Esophagus muscularis mucosa (tissue), 4 donors: ENCODE measurements at regions not wholly inside any gene's neighbourhood (a gene's known extent, or its start where the extent isn't known, plus 50 kb on each side); places are given as distances from the start of the nearest gene placed in this dataset.

Experiments used
- DNase-seq: peaks from one replicate; pipeline ENCODE4 v3.0.0-alpha.2; 2017; ENCODE audit errors: extremely low spot score
- H3K27ac ChIP-seq, 4 donors: fragments of 200-600 bp; sonication (generic); replicated peaks in 1 of 4; 1 replicate in 3 of 4; 2 replicates in 1 of 4; pipeline ENCODE4 v1.5.1; 2016 to 2019; ENCODE audit warnings: mild to moderate bottlenecking in 1 of 4
- H3K27me3 ChIP-seq, 4 donors: fragments of 200-600 bp; sonication (generic); one replicate each; pipeline versions ENCODE4 v1.5.1 to v1.6.0; 2016 to 2019
- H3K36me3 ChIP-seq, 4 donors: fragments of 200-600 bp; sonication (generic); one replicate each; pipeline ENCODE4 v1.5.1; 2016 to 2019
- H3K4me1 ChIP-seq, 4 donors: fragments of 200-600 bp; sonication (generic); one replicate each; pipeline ENCODE4 v1.5.1; 2016 to 2019
- H3K4me3 ChIP-seq, 4 donors: fragments of 200-600 bp; sonication (generic); 1 replicate in 2 of 4; 2 replicates in 2 of 4; pipeline ENCODE4 v1.5.1; 2016 to 2019; ENCODE audit warnings: mild to moderate bottlenecking in 4 of 4, moderate library complexity in 1 of 4
- H3K9me3 ChIP-seq, 4 donors: fragments of 200-600 bp; sonication (generic); 1 replicate in 3 of 4; 2 replicates in 1 of 4; pipeline ENCODE4 v1.5.1; 2016 to 2019
- CTCF ChIP-seq, 3 experiments: fragments of 200-600 bp in 2 of 3; fragments of 450-650 bp in 1 of 3; sonication (generic) in 2 of 3; IDR thresholded peaks; one replicate each; pipeline ENCODE4 v1.5.1; 2017 to 2019; ENCODE audit warnings: antibody characterized with exemption in 3 of 3, mild to moderate bottlenecking in 2 of 3, moderate library complexity in 1 of 3
- EP300 ChIP-seq: sonication (generic); formaldehyde crosslinking; IDR thresholded peaks from one replicate; pipeline ENCODE4 v1.6.1; 2017; ENCODE audit warnings: antibody characterized with exemption
- POLR2A ChIP-seq: fragments of 450-650 bp; IDR thresholded peaks from one replicate; pipeline ENCODE4 v1.6.1; 2017; ENCODE audit warnings: antibody characterized with exemption, moderate library complexity, mild to moderate bottlenecking, low read depth
- POLR2AphosphoS5 ChIP-seq, 2 donors: sonication (generic); formaldehyde crosslinking; IDR thresholded peaks; one replicate each; pipeline ENCODE4 v1.6.1; 2017; ENCODE audit warnings: antibody characterized with exemption in 2 of 2
- WGBS: methylation state at CpG from one replicate; pipeline ENCODE4 v1.1.5; 2018; 5-methylcytosine and 5-hydroxymethylcytosine counted together
- intact Hi-C: fragments of 100-400 bp; cut with DNase I; formaldehyde crosslinking; loops from one replicate; pipeline ENCODE4 v1.15.1; 2023

GRCh38 chr6:25010902-25011625, 75.3 kb upstream of the RIPOR2 start:
- TF ChIP-seq POLR2AphosphoS5 (IDR thresholded peaks at IDR 0.05) (no peak), EP300 (no peak), POLR2A (no peak)
- Histone ChIP-seq H3K27ac (no peak overlapping the region), H3K27me3 (no peaks in the 10 kb centered on the region), H3K36me3 (no peaks in the 10 kb centered on the region), H3K4me1 (peaks cover 9 to 32% (median 22%) of the 10 kb centered on the region in 4 donors), H3K4me3 (no peak overlapping the region), H3K9me3 (no peaks in the 10 kb centered on the region)
- intact Hi-C loops: no loop called here
- DNase-seq: no peak
- 88% methylated on average over 3 of the region's 3 CpGs for WGBS

- Histone ChIP-seq H3K4me3 (no peak overlapping the region), H3K9me3 (no peaks in the 10 kb centered on the region), H3K27ac (no peak overlapping the region), H3K4me1 (peaks cover 3 to 25% (median 18%) of the 10 kb centered on the region in 4 donors), H3K36me3 (no peaks in the 10 kb centered on the region), H3K27me3 (no peaks in the 10 kb centered on the region)
- intact Hi-C loops: no loop called here
- 59% methylated on average over 2 of the region's 2 CpGs for WGBS
- TF ChIP-seq POLR2A: no peak
- no peak for TF ChIP-seq POLR2AphosphoS5 (IDR thresholded peaks at IDR 0.05)
- TF ChIP-seq CTCF (IDR thresholded peaks at IDR 0.05): no peak
- TF ChIP-seq EP300: no peak
- no peak for DNase-seq
These were observed 76.9 kb upstream of the RIPOR2 start for GRCh38 chr6:25012657-25013056.

DNA sequence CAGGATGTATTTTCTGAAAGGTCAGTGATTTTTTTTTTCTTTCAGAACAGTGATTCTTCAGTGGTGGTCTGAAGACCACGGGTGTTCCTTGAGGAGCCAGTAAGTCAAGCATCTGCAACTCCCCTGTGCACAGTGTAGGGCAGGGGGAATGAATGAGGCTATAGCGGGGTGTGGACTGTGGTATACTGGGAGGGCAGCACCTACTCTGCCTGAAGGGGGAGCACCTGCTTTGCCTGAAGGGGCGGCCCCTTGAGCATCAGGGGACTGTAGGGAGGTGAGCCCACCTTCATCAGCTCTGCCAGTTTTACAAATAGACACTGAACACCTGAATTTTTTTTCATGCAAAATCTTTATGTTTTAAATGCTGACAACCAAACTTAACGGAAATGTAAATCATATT, 77.5 kb upstream of the RIPOR2 start:
- no peaks in the 10 kb centered on the region for H3K36me3 ChIP-seq
- 80% methylated on average over 3 of the region's 4 CpGs for WGBS
- no peak overlapping the region for H3K27ac ChIP-seq
- no peak for TF ChIP-seq POLR2A
- no peak for TF ChIP-seq CTCF (IDR thresholded peaks at IDR 0.05)
- TF ChIP-seq POLR2AphosphoS5 (IDR thresholded peaks at IDR 0.05): no peak
- no peak for TF ChIP-seq EP300
- H3K9me3 ChIP-seq: no peaks in the 10 kb centered on the region
- peaks cover 3 to 25% (median 18%) of the 10 kb centered on the region in 4 donors for H3K4me1 ChIP-seq
- intact Hi-C loops: no loop called here
- H3K4me3 ChIP-seq: no peak overlapping the region
- no peak for DNase-seq
- no peaks in the 10 kb centered on the region for H3K27me3 ChIP-seq

DNA sequence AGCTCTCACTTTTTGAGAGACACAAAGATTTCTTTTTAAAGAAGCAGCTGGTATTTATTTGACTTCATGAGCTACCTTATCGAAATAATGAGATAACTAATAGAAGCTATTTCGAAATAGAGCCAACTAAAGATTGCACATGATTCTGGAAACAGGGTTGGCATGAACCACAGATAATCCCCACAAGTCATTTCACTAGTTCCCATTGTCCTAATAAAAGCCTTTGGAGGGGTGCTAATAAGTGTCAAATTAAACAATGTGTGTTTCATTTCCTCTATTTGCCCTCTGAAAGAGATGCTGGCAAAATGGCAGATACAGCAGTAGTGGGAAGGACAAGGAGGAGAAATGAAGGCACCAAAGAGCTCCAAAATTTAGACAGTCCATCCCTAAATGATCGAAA, 78.6 kb upstream of the RIPOR2 start:
- intact Hi-C loops: no loop called here
- H3K36me3 ChIP-seq: no peaks in the 10 kb centered on the region
- 90% methylated on average over 3 of the region's 3 CpGs for WGBS
- peaks cover 3 to 25% (median 18%) of the 10 kb centered on the region in 4 donors for H3K4me1 ChIP-seq
- no peaks in the 10 kb centered on the region for H3K9me3 ChIP-seq
- H3K27me3 ChIP-seq: no peaks in the 10 kb centered on the region
- TF ChIP-seq EP300 (no peak), CTCF (IDR thresholded peaks at IDR 0.05) (no peak), POLR2AphosphoS5 (IDR thresholded peaks at IDR 0.05) (no peak), POLR2A (no peak)
- H3K4me3 ChIP-seq: no peak overlapping the region
- H3K27ac ChIP-seq: peak overlapping the region; percentile 48 to 66 (median 57)
- no peak for DNase-seq

DNA sequence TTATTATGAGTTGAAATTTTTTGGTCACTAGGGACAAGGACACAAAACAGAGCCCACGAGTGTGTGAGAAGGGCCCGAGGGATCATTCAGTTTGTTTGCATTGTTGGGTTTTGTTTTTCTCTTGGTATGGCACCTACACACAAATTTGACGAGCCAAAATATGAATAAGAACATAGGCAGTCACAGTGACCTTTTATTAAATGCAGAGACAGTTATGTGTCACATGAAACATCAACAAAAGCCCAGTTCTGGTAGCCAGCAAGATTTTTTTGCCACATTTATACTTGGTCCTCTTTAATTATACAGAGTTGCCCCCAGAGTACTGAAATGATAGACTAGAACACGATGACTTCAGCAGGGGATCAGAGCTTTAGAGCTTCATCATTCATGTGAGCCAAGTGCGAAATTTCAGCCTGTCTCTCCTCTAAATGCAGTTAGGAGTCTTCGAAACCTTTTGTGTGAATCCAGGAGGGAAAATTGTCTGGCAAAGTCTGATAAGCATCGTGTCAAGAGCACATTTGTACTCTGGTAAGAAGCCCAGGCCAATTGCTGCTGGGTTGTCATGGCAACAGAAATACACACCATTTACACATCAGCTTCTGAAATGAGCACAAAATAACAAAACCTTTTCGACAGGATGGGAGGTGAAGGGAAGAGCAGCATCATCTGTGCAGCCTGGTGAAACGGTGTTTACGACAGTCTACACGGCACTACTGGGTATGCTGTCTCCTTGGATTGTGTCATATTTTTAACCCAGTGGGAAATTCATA, 79.2 kb upstream of the RIPOR2 start:
- H3K27ac ChIP-seq: peak overlapping the region; percentile 48 to 66 (median 57)
- no peak for DNase-seq

More for the DNA sequence above, 79.2 kb upstream of the RIPOR2 start:
- no peaks in the 10 kb centered on the region for H3K9me3 ChIP-seq
- peak; percentile 28 to 59 for TF ChIP-seq POLR2AphosphoS5 (IDR thresholded peaks at IDR 0.05)
- TF ChIP-seq POLR2A: no peak
- no peak overlapping the region for H3K4me3 ChIP-seq
- H3K4me1 ChIP-seq: peaks cover 3 to 25% (median 18%) of the 10 kb centered on the region in 4 donors
- no peaks in the 10 kb centered on the region for H3K27me3 ChIP-seq
- 32% methylated on average over 11 of the region's 11 CpGs for WGBS
- H3K36me3 ChIP-seq: no peaks in the 10 kb centered on the region
- intact Hi-C loops: loop anchor here (5.0 kb wide), 1 partner anchor 158 kb away; no protein-coding TSS in a partner anchor
